ENCODE measurements at regions not wholly inside any gene's neighbourhood (a gene's known extent, or its start where the extent isn't known, plus 50 kb on each side); places are given as distances from the start of the nearest gene placed in this dataset.

GRCh38 chr11:127135256-127135655 is 134.7 kb upstream of the KIRREL3 start:
- DNase-seq (ENCODE audit: low read depth), result no peak

- DNase-seq (ENCODE audit: low read depth), result no peak
Observed at GRCh38 chr11:127133061-127133460, 132.5 kb upstream of the KIRREL3 start.

DNA sequence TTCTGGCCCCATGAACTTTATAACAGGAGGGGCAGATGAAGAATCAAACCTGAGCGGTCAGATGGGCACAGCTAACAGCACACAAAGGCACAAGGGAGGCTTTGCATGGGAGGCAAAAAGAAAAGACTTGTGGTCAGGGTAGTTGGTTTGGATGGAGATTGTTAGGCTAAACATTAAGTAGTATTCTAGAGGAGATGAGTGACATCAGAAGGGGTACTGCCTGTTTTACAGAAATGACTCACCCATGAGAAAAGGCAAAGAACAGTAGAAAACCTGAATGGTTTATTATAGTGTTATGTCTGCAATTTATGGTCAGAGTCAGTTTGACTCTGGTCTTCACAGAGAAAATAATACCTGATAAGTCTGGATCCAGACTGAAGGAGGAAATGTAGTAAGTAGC is 129.8 kb upstream of the KIRREL3 start:
- no peak for DNase-seq (ENCODE audit: low read depth)

- DNase-seq (ENCODE audit: low read depth), result no peak
Observed at GRCh38 chr11:127126986-127127385, 126.4 kb upstream of the KIRREL3 start.

DNA sequence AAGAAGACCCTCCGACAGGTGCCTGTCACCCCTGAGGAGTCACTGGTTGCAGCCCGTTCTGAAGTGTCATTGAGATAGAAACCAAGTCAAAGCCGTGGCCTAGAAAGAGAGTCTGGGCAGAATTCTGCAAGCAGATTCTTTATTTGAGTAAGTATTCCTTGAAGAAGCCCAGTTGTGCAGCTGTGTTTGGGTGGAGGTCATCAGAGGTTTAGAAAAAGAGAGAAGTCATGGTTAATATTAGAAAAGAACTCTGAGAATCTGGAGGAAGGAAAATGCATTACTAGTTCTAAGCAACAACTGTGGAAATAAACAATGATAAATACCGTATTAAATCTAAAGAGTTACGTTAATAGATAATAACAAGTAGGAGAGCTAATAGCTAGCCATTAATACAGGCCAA is 118.8 kb upstream of the KIRREL3 start:
- DNase-seq (ENCODE audit: low read depth), result no peak

DNA sequence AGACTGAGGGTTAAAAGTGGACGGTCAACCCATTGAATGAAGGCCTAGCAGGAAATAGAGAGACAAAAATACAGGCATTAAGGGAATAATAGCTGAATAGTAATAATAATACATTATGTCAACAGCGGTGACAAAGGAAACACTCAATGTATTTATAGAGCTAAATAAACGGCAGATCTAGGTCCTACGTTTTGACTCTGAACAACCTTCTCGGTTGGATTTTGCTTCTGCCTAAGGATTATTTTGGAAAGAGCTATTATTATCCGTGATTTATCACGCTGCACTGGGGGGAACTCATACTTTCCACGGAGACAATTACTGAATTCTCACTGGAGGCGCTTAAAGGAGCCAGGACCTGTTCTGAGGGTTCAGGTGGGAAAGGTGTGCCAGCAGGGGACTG is 118.2 kb upstream of the KIRREL3 start:
- no peak for DNase-seq (ENCODE audit: low read depth)

GRCh38 chr11:127117231-127117739 is 116.7 kb upstream of the KIRREL3 start:
- DNase-seq (ENCODE audit: low read depth), result no peak

DNA sequence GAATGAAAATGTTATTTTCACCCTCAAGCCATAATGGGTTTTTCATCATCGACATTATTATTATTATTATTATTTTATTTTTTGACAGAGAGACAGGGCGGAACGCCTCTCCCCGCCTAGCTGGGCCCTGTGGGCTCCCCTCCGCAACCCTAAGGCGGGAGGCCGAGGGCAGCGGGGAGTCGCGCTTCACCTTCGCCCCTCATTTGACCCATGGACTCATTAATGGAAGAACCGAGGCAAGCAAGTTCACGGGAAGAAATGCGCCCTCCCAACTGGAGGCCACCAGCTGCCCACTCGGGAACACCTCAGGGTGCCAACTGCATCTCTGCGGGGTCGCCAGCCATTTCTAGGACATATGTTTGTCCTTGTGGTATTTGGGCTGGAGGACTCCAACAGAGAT is 115.3 kb upstream of the KIRREL3 start:
- no peak for DNase-seq (ENCODE audit: low read depth)

GRCh38 chr11:127114035-127114434 is 113.5 kb upstream of the KIRREL3 start:
- no peak for DNase-seq (ENCODE audit: low read depth)

DNA sequence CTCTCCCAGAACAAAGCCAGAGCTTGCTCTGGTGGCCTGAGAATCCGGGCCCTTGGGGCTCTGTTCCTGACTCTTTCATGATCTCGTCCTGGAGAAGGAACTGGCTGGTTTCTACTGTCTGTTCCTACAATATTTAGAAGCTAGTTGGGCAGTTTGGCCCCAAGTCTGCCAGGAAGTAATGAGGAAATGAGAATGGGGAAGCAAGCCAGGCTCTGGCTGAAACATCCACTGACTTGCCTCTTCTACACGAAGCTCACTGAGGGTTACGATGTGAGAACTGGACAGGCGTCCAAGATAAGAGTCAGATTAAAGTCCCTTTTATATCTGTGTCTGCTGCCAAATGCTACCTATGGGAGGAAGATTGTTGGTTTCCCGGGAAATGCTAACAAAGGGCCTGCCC is 110.0 kb upstream of the KIRREL3 start:
- DNase-seq (ENCODE audit: low read depth), result no peak

- no peak for DNase-seq (ENCODE audit: low read depth)
Observed at GRCh38 chr11:127109796-127110480, 109.4 kb upstream of the KIRREL3 start.

GRCh38 chr11:127108838-127109237 is 108.3 kb upstream of the KIRREL3 start:
- no peak for DNase-seq (ENCODE audit: low read depth)

DNA sequence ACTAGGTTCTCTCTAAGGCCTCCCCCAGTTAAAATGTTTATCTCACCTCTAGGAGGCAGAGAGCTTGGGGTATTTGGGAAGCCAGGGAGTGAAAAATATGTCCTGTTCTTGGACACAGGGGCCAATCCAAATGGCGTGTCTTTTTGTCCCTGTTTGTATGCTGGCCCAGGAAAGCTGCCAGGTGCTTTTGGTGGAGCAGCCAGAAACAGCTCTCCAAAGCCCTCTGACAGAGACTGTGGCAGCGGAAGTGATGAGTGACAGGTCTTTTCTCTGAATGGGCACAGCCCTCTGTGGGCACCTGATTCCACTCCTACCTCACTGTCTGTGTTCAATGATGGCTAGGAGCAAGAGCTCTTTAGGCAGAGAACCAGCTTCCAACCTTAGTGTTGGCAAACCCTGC is 106.4 kb upstream of the KIRREL3 start:
- no peak for DNase-seq (ENCODE audit: low read depth)

DNA sequence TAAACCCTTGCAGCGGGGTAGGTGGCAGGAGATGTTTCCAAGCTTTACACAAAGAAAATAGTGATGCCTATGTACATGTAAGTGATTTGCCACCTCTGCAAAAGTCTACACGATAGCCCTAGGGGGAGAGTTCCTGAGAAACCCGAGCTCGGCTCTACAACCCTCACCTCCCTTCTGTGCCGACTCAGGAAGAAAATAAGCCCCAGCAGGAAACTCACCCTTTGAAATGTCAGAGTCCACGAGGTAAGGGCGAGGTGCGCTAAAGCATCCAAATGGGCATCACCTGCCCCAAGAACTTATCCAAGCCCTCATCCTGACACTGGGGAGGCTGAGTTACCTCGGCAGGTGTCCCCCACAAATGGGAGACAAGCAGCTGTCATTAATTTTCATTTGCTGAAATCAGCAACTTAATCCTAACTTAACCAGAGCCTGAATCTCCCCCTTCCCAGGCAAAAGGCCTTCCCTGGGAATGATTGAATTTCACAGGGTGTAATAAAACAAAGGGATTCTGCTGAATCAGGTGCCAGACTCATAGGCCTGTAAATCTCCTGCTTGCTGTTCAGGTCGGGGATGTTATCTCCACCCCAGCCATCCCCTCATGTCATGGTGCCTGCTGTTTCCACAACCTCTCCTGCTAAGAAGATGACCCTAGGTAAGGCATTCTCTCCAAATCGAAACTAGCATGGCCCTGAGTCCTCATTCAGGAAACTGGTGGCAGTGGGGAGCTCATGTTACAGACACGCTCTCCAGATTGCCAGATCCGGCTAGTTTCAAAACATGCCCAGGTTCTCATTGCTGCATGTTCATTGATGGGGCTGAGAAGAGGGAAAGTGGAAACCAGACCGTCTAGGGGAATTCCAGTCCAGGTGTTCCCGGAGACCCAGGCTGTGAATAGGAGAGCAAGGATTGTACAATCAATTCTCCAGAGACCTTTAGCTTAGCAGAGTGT is 105.3 kb upstream of the KIRREL3 start:
- DNase-seq (ENCODE audit: low read depth), result no peak

- DNase-seq (ENCODE audit: low read depth), result no peak
Observed at GRCh38 chr11:127103586-127104388, 103.2 kb upstream of the KIRREL3 start.

GRCh38 chr11:127098684-127099083 is 98.1 kb upstream of the KIRREL3 start:
- DNase-seq (ENCODE audit: low read depth), result no peak

- DNase-seq (ENCODE audit: low read depth), result no peak
Observed at GRCh38 chr11:127080735-127081134, 80.2 kb upstream of the KIRREL3 start.

- no peak for DNase-seq (ENCODE audit: low read depth)
Observed at GRCh38 chr11:127075758-127076157, 75.2 kb upstream of the KIRREL3 start.

- no peak for DNase-seq (ENCODE audit: low read depth)
Observed at GRCh38 chr11:127074151-127074761, 73.7 kb upstream of the KIRREL3 start.

GRCh38 chr11:127073621-127074020 is 73.1 kb upstream of the KIRREL3 start:
- no peak for DNase-seq (ENCODE audit: low read depth)

DNA sequence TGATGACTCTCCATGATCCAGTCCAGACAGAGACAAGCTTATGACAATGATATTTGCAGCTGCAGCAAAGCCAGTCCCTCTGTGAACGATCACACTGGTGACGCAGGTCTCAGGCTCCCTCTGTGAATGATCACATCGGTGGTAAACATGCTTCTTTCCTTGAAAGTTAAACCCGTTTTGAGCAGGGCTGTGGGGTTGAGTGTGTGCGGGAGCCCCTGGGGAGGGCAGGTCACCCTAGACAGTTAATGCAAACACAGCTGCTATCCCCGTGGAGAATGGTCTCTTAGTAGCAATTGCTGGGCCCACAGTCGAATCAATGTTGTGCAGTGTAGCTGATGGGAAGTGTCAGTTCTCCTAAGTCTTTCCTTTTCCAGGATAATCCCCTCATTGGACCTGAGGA is 71.0 kb upstream of the KIRREL3 start:
- no peak for DNase-seq (ENCODE audit: low read depth)

GRCh38 chr11:127070808-127071207 is 70.2 kb upstream of the KIRREL3 start:
- no peak for DNase-seq (ENCODE audit: low read depth)

Measured in activated T-cell treated with anti-CD3 and anti-CD28 coated beads for 24 hours (primary cell).